Fibroblast of gingiva (primary cell): ENCODE measurements at regions not wholly inside any gene's neighbourhood (a gene's known extent, or its start where the extent isn't known, plus 50 kb on each side); places are given as distances from the start of the nearest gene placed in this dataset.

Experiments
- DNase-seq: peaks from one replicate; pipeline ENCODE4 v3.0.0-alpha.2; 2011; ENCODE audit warnings: low read depth

GRCh38 chr9:118418887-118419565, 714.8 kb downstream of the TLR4 start:
- no peak for DNase-seq

DNA sequence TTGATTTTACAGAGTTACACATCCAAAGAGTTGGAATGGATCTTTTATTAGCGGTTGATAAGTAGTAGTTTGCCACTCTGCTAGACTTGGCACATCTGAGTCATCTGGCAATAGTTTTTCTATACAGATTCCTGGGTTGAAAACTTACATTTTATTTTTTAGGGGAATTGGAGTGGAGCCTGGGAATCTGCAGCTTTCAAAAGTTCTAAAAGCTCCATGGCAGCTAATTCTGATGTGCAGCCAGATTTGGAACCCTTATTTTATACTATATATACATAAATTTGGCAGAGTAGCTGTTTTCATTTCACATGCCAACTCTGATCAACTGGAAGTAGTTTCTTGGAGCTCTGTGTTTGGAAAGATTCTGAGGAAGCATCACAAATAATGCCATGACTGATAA, 715.5 kb downstream of the TLR4 start:
- no peak for DNase-seq

DNA sequence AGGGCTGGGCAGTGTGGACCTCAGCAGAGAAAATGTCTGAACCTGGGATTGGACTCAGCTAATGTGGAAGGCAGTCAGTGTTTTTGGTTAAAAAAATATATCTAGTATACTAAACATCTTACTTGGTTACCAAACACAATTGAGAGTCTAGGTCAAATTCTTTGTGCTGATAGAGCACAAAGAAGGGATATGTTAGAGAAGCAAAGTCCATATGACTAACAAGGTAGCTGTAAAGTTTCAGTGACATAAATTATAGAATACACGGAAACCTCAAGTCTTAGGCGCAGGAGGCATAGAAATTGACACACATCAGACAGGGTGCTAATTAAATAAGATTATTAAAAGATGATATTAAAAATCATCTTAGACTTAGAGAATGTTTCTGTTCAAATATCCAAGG, 718.3 kb downstream of the TLR4 start:
- DNase-seq: no peak

DNA sequence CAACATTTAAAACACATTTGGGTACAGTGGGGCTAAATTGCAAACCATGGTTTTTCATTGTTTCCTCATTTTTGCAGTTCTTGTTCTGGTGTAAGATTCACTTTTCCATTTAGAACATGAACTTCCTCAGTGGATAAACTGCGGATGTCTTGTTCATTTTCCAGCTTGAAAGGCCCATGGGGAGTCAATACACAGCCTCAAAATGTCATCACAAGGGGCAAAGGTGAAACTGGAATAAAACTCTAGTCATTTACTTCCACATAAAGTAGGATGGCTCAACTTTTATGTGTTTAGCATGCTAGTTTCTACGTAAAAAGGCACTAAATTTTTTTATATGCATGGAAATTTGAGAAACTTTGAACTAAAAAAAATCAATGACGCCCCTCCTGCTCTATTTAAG, 718.8 kb downstream of the TLR4 start:
- DNase-seq: no peak

GRCh38 chr9:118423721-118424120, 719.5 kb downstream of the TLR4 start:
- DNase-seq: no peak

GRCh38 chr9:118426772-118427171, 722.6 kb downstream of the TLR4 start:
- no peak for DNase-seq

DNA sequence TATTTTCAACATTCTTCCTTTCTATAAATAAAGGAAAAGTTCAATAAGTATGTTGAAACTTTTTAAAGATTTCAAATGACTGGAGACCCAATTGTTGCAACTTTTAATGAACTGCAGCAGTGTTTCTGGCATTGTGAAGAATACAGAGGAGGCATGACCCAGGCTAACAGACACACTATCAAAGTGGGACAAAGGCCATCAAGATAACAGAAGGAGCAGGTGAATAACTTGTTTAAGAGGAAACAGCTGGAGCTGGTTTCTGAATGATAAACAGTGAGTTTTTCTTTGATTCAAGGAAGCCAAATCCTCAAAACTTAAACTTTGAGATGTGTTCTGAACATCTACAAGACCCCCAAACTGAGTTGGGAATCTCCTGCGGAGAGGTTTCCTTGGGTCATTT, 734.6 kb downstream of the TLR4 start:
- no peak for DNase-seq

DNA sequence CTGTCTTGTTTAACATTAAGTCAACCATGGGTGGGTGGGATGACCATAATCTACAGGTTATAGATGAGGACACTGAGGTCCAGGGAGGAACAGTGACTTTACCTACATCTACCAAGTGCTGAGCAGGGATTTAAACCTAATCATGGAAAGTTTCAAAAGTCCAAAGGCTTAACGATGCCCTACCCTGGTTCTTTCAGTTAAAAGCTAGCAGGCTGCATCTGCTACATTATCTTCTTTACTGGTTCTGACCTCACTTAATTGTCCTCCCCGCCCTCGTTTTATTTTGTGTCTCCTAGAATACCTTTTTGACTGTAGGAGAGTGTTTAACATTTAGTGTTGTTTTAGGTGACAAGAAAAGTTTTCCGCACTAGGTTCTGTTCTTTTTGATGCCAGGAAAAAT, 735.2 kb downstream of the TLR4 start:
- DNase-seq: no peak

GRCh38 chr9:118444403-118444802, 740.2 kb downstream of the TLR4 start:
- no peak for DNase-seq

DNA sequence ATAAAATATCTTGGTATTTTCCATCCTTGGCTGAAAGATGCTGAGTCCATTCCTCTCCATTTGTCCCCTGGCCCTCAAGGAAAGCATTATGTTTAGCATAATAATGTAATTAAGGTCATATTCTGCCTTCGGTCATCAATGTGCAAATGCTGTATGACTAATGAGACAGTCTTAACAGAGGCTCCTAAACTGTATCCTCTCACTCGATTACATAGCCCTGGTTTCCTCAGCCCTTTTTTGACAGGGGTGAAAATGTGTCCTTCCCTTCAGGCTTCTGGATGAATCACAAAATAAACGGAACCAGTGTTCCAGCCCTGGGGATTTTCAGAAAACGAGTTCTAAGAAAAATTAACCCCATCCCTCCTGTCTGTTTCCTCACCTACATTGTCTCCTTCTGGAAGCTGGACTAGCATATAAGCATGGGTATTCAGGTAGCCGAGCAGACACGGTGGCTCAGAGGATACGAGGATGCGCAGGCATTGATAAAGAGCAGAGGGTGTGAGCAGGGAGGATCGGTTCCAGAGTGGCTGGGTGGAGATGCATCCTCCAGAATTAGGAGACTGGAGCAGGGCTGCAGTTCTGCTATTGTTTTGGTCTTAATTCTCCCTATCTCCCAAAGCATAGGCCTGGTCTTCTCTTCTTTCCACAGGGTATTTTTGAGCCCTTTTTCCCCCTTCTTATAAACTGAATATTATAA, 742.9 kb downstream of the TLR4 start:
- DNase-seq: no peak

GRCh38 chr9:118449554-118449953, 745.4 kb downstream of the TLR4 start:
- no peak for DNase-seq

DNA sequence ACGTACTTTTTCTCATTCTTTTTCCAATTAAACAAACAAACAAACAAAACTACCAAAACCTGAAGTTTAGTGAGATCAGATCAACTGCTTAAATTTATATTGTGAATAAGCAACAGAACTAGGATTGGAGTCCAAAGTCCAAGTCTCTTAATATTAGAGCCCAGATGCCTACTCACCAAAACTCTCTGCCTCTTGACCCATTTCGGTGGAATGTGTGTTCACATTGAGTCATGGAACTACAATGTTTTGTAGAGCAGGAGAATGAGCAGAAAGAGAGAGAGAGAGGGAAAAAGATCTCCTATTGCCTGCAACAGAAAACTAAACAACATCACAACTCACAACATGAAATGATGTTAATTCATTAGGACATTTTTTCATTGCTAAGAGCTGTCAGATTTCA, 751.1 kb downstream of the TLR4 start:
- no peak for DNase-seq

DNA sequence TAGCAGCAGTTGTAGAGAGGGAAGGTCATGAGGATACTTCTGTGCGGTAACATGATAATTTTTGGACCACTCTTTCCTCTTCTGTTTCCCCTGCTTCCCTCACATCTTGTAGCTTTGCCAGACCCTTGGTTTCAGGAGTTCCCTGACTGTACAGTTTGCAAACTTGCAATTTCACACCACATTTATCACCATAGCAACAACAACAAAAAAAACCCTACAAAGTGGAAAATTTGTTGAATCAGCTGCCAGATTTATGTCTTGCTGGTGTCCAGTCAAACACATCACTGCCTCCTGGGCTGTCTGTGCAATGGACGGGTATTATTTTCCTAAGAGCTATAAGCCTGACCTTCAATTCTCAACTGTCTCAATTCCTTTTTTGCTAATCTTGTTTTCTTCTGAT, 751.6 kb downstream of the TLR4 start:
- no peak for DNase-seq

- DNase-seq: no peak
Measured at GRCh38 chr9:118457171-118458000, 753.2 kb downstream of the TLR4 start.

GRCh38 chr9:118459913-118460312, 755.7 kb downstream of the TLR4 start:
- DNase-seq: no peak

DNA sequence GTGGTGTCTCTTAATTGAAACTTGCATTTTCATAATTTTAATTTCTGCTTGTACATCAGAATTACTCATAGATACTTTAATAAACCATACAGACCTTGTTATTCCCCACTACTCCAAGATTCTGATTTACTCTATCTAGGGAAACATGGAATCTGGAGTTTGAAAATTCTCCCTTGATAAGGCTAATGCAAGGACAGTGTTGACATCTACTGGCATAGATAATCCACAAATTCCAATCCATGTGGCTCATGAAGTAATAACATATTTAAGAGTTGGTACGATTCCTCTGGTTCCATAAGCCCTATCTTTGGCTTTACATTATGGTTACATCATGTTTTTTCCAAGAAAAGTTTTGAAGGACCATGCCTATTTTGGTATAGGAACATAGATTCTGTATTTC, 759.2 kb downstream of the TLR4 start:
- DNase-seq: no peak

- DNase-seq: no peak
Measured at GRCh38 chr9:118473521-118473920, 769.3 kb downstream of the TLR4 start.

GRCh38 chr9:118478752-118479151, 774.5 kb downstream of the TLR4 start:
- DNase-seq: no peak

GRCh38 chr9:118482306-118482705, 778.1 kb downstream of the TLR4 start:
- DNase-seq: no peak

DNA sequence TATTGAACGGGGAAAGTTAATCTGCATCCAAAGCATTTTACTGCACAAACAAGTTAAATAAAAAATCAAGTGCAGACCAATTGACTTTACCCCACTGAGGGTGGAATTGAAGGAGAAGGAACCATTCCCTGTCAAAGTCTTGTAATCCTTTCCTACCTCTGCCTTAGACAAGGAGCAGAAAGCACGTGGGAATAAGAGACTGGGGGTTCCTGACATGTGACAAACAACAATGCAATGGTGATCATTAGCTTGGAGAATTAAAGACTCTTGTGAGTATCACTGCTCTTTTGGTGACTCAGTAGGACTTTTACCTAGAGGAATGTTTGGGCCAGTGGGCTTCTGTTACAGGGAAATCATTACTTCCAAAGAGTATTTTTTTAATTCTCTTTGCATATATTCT, 779.5 kb downstream of the TLR4 start:
- no peak for DNase-seq

DNA sequence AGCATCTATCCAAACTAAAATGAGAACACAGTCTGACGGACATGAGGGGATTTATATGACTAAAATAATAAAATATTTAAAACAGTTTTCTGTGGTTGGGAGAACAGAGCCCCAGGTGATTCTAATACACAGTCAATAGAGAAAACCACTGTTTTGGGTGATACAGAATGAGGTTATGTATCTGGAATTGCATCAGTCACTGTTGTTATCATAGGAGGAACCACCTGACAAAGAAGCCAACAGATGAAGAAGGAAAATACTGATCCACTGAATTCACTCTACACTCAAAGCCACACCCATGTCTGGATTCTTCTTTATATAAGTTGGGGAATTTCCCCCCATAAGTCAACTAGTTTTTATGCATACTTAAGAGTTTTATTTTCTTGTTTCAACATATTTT, 799.0 kb downstream of the TLR4 start:
- no peak for DNase-seq

DNA sequence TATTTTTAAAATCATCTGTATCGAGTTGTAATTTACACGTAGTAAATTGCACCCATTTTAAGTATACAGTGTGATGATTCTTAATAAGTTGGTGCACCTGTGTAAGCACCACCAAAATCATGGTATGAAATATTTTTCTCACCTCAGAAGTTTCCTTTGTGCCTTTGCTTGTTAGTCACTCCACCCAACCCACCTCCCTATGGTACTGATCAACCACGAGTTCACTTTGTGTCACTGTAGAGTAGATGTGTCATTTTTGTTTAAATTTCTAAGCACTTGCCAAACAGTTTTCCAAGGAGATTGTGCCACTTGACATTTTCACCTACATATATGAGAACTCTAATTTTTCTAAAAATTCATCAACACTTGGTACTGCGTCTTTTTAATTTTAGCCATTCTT, 806.5 kb downstream of the TLR4 start:
- DNase-seq: no peak

GRCh38 chr9:118515947-118516346, 811.7 kb downstream of the TLR4 start:
- DNase-seq: no peak
